Cardiac fibroblast (primary cell): ENCODE measurements at regions not wholly inside any gene's neighbourhood (a gene's known extent, or its start where the extent isn't known, plus 50 kb on each side); places are given as distances from the start of the nearest gene placed in this dataset.
"Not testable (repeated sequence)": the region's sequence is repeated elsewhere in the genome, so short reads cannot be mapped to it uniquely, and the experiment has no call there.

ENCODE experiments used
- DNase-seq, 2 donors: peaks; one replicate each; pipeline versions ENCODE4 v3.0.0 to v3.0.0-alpha.2; 2010; ENCODE audit warnings: low read depth in 2 of 2
- H3K4me3 ChIP-seq, 2 donors: replicated peaks in 1 of 2; 1 replicate in 1 of 2; 2 replicates in 1 of 2; pipeline ENCODE4 v1.5.1; 2011; ENCODE audit warnings: low read depth in 2 of 2, low read length in 2 of 2, mild to moderate bottlenecking in 2 of 2, moderate library complexity in 1 of 2
- TF ChIP-seq, protein P1 (sequence below): IDR thresholded peaks from one replicate; pipeline ENCODE4 v1.5.1; 2011; ENCODE audit warnings: low read depth, mild to moderate bottlenecking, low read length, inconsistent platforms

DNA sequence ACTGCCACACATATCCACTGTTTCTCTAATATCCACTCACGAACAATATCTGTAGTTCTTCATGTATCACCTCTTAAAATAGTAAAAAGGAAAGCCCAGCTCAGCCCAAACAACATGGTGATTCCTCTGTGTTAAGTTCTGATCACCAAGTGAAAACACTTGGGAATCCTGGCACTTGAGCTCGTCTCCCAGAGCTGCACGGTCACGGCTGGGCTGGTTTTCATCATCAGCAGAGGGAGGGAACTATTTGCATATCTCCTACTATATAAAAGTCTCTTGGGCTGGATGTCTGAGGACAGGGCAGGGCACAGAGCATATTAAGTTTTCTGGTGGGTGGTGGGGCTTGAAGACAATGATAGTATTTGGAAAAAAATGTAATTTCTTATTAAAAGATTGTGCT, 870.6 kb downstream of the TMEM121 start:
- H3K4me3 ChIP-seq = no peak overlapping the region
- TF ChIP-seq, protein P1, sequence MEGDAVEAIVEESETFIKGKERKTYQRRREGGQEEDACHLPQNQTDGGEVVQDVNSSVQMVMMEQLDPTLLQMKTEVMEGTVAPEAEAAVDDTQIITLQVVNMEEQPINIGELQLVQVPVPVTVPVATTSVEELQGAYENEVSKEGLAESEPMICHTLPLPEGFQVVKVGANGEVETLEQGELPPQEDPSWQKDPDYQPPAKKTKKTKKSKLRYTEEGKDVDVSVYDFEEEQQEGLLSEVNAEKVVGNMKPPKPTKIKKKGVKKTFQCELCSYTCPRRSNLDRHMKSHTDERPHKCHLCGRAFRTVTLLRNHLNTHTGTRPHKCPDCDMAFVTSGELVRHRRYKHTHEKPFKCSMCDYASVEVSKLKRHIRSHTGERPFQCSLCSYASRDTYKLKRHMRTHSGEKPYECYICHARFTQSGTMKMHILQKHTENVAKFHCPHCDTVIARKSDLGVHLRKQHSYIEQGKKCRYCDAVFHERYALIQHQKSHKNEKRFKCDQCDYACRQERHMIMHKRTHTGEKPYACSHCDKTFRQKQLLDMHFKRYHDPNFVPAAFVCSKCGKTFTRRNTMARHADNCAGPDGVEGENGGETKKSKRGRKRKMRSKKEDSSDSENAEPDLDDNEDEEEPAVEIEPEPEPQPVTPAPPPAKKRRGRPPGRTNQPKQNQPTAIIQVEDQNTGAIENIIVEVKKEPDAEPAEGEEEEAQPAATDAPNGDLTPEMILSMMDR = no peak
- DNase-seq = no peak

DNA sequence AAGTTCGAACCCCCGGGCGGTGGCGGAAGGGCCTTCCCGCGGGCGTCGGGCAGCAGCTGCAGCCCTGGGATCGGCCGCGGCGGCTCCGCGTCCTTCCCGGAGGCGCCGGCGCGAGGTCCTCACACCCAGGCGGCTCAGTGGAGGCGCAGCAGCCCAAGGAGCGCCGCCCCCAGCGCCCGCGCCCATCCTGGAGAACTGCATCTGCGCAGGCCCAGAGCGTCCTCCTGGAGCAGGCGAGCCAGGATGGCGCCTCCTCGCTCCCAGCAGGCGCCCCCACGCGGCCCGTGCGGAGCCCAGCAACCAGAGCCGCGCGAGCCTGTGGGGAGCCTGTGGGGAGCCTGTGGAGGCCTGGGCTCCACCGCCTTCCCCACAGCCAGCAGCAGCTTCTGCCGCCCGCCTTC, 872.5 kb downstream of the TMEM121 start:
- not testable (repeated sequence) for DNase-seq

DNA sequence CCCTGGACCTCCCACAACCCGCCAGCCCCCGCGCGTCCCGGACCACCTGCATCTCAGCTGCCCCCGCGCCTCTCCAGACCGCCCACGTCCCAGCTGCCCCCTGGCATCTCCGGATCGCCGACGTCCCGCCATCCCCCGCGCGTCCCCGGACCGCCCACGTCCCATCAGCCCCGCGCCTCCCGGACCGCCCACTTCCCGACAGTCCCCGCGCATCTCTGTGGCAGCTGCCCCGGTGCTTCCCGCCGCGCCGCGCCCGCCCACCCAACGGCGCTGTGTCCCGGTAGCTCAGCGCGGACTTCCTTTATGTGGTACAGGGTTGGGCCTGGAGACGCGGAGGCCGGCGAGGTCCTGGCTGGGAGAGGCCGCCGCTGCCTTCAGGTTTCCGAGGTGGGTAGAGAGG, 874.9 kb downstream of the TMEM121 start:
- DNase-seq, H3K4me3 ChIP-seq: not testable (repeated sequence)

More for the DNA sequence above, 872.5 kb downstream of the TMEM121 start:
- H3K4me3 ChIP-seq = not testable (repeated sequence)

DNA sequence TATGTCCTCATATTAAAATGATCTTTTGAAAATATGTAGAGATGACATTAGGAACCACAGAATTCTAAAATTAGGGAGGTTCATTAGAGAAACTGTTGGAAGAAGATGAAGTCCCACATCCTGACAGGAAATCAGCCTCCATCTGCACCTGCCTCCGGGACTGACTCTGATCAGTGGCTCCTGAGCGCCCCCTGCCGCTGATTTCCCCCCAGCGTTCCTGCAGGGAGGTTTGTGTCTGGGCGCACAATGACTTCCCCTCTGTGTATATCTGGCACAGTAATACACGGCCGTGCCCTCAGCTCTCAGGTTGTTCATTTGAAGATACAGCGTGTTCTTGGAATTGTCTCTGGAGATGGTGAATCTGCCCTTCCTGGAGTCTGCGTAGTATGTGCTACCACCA, 883.8 kb downstream of the TMEM121 start:
- not testable (repeated sequence) for DNase-seq, H3K4me3 ChIP-seq

DNA sequence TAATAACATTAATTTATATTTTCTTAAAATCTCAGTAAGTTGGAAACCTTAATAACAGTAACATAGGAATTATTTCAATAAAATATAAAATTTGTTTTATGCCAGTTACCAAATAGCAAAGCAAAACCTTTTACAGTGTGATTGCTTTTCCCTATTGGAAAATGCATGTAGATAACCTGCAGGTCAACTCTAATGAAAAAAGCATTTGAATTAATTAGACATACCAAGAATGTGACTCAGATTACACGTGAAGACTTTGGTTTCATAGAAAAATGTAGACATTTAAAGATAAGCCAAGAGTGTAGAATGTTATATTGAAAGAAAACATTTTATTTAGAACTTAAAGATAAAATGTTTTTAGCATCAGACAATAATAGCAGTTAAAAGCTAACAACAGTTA, 888.1 kb downstream of the TMEM121 start:
- H3K4me3 ChIP-seq = no peak overlapping the region
- TF ChIP-seq, protein P1 = no peak
- DNase-seq = no peak

DNA sequence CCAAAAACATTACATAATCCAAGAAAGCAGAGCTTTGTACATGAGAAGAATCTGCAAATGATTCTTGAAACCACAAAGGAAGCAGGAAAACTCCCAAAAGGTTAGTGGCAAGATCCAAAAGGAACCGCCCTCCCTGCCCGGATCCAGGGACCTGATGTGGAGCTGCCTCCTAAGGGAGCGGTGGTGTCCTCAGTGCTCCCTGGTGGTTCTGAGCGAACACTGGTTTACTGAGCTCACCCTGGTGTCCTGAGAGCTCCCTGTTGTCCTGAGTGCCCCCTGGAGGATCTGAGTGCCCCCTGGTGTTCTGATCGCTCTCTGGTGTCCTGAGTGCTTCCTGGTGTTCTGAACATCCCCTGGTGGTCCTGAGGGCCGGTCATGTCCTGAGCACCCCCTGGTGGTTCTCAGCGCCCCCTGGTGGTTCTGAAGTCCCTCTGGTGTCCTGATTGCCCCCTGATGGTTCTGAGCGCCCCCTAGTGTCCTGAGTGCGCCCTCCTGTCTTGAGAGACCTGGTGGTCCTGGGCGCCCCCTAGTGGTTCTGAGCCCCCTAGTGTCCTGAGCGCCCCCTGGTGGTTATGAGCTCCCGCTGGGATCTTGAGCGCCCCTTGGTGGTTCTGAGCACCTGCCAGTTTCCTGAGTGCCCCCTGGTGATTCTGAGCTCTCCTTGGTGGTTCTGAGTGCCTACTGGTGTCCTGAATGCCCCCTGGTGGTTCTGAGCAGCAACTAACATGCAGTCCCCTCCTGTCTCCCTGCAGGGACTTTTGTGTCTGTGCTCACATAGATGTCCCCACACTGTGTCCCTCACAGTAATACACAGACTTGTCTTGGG, 891.1 kb downstream of the TMEM121 start:
- TF ChIP-seq, protein P1 = peak; percentile 70
- H3K4me3 ChIP-seq = no peak overlapping the region
- DNase-seq = peak in 1 of 2 donors; percentile 46

DNA sequence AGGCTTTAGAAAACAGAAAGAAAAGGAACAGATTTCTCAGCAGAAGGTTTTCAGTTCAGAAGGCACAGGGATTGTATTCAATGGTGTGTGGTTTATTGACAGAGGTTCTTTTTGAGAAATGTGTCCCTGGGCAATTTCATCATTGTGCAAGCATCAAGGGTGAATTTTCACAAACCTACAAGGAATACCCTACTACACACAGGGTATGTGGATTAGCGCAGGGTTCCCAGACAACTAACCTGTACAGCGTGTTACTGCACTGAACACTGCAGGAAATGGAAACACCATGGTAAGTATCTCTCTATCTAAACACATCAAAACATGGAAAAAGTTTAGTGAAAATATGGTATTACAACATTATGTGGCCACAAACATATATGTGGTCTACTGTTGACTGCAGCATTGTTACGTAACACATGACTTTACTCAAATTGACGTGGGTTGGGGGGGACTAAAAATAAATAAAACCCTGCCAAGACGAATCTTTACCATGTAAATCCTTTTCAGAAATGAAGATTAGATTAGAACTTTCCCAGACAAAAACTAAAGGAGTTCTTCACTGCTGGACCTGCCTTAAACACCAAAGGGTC, 893.1 kb downstream of the TMEM121 start:
- H3K4me3 ChIP-seq = no peak overlapping the region
- DNase-seq = no peak
- TF ChIP-seq, protein P1 = no peak

DNA sequence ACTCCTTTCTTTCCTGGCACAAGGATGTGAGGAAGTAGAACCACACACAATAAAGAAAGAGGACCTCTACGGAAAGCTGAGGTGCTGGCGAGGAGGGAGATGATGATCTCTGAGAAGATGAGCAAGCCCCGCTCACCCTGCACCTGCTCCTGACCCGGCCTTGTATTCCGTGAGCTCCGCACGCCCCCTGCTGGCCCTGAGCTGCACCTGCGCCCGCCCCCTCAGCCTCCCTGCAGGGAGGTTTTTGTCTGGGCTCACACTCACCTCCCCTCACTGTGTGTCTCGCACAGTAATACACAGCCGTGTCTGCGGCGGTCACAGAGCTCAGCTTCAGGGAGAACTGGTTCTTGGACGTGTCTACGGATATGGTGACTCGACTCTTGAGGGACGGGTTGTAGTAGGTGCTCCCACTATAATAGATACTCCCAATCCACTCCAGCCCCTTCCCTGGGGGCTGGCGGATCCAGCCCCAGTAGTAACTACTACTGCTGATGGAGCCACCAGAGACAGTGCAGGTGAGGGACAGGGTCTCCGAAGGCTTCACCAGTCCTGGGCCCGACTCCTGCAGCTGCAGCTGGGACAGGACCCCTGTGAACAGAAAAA, 895.1 kb downstream of the TMEM121 start:
- TF ChIP-seq, protein P1 = peak; percentile 48
- peak in 1 of 2 donors; percentile 7 for DNase-seq
- H3K4me3 ChIP-seq = not testable (repeated sequence)
